ENCODE measurements at regions not wholly inside any gene's neighbourhood (a gene's known extent, or its start where the extent isn't known, plus 50 kb on each side); places are given as distances from the start of the nearest gene placed in this dataset.
"Not testable (repeated sequence)": the region's sequence is repeated elsewhere in the genome, so short reads cannot be mapped to it uniquely, and the experiment has no call there.

- TF ChIP-seq Cebpa-rat (IDR thresholded peaks at IDR 0.05) = no peak
- Histone ChIP-seq H4K20me1 (no peaks in the 10 kb centered on the region), H3K9me3 (peaks cover 18% of the 10 kb centered on the region), H3K27ac (no peak overlapping the region), H3K4me2 (no peak overlapping the region), H3K4me1 (no peaks in the 10 kb centered on the region), H3K27me3 (no peaks in the 10 kb centered on the region), H3K36me3 (no peaks in the 10 kb centered on the region), H3K4me3 (no peak overlapping the region), H3K9ac (no peak overlapping the region)
Measured at GRCh38 chr4:64146030-64146429, 263.2 kb downstream of the TECRL start.

GRCh38 chr4:64144994-64145393, 264.3 kb downstream of the TECRL start:
- Histone ChIP-seq H4K20me1 (no peaks in the 10 kb centered on the region), H3K4me3 (no peak overlapping the region), H3K27me3 (no peaks in the 10 kb centered on the region), H3K4me2 (no peak overlapping the region), H3K4me1 (no peaks in the 10 kb centered on the region), H3K27ac (no peak overlapping the region), H3K9me3 (peaks cover 18% of the 10 kb centered on the region), H3K36me3 (no peaks in the 10 kb centered on the region), H3K9ac (no peak overlapping the region)
- TF ChIP-seq Cebpa-rat (IDR thresholded peaks at IDR 0.05) = no peak

DNA sequence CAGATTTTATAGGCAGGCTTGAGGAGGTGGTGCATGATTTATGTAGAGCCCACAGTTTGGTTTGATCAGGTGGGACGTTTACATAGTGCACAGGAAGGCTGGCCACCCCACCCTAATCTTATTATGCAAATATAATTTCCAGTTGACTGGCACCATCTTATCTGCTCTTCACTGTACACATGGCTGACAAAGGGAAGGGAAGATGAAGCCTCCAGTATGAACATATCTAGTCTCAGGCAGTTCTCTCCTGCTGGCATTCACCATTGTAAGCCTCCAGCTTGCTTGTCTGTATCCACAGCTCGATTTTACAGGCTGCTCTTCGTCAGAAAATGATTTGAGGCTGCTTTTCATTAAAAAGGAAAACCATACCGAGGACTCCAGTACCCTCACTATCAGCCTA, 278.3 kb downstream of the TECRL start:
- H3K9ac ChIP-seq = no peak overlapping the region
- H3K27ac ChIP-seq = no peak overlapping the region
- H4K20me1 ChIP-seq = no peaks in the 10 kb centered on the region
- no peaks in the 10 kb centered on the region for H3K27me3 ChIP-seq
- H3K36me3 ChIP-seq = no peaks in the 10 kb centered on the region
- H3K9me3 ChIP-seq = no peaks in the 10 kb centered on the region
- H3K4me3 ChIP-seq = no peak overlapping the region
- H3K4me2 ChIP-seq = no peak overlapping the region
- H3K4me1 ChIP-seq = no peaks in the 10 kb centered on the region
- no peak for TF ChIP-seq Cebpa-rat (IDR thresholded peaks at IDR 0.05)

DNA sequence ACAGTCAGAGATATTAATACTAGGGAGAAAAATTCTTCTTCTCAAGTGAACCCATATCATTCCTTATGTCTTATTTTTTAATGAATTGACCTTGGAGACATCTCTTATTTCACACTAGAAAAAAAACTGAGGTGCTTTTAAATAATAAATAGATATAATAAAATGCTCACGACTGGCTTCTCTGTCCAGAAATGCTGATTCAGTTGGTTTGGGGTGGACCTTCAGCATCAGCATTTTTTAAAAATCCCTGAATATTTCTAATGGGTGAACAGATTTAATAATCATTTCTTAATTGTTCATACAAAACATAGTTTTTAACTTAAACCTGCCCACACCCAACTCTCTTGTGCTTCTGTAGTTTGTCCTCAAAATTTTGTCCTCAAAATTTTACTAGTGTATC, 283.9 kb downstream of the TECRL start:
- no peaks in the 10 kb centered on the region for H3K36me3 ChIP-seq
- no peaks in the 10 kb centered on the region for H3K4me1 ChIP-seq
- H3K27ac ChIP-seq = no peak overlapping the region
- no peak overlapping the region for H3K9ac ChIP-seq
- H3K9me3 ChIP-seq = peaks cover 6% of the 10 kb centered on the region; the same call in 1 of the 2 replicates
- no peaks in the 10 kb centered on the region for H3K27me3 ChIP-seq
- TF ChIP-seq Cebpa-rat (IDR thresholded peaks at IDR 0.05) = no peak
- H3K4me3 ChIP-seq = no peak overlapping the region
- no peaks in the 10 kb centered on the region for H4K20me1 ChIP-seq
- H3K4me2 ChIP-seq = no peak overlapping the region

- Histone ChIP-seq H3K9me3 (peaks cover 6% of the 10 kb centered on the region; the same call in 1 of the 2 replicates), H3K36me3 (no peaks in the 10 kb centered on the region)
- TF ChIP-seq Cebpa-rat (IDR thresholded peaks at IDR 0.05) = no peak
Measured at GRCh38 chr4:64121803-64122202, 287.4 kb downstream of the TECRL start.

GRCh38 chr4:64105903-64106302, 303.3 kb downstream of the TECRL start:
- Histone ChIP-seq H3K4me2 (no peak overlapping the region), H3K9me3 (no peaks in the 10 kb centered on the region)
- no peak for TF ChIP-seq Cebpa-rat (IDR thresholded peaks at IDR 0.05)

More at GRCh38 chr4:64121803-64122202, 287.4 kb downstream of the TECRL start:
- Histone ChIP-seq H4K20me1 (no peaks in the 10 kb centered on the region), H3K4me2 (no peak overlapping the region), H3K4me1 (peaks cover 6% of the 10 kb centered on the region), H3K27me3 (no peaks in the 10 kb centered on the region), H3K9ac (no peak overlapping the region), H3K4me3 (no peak overlapping the region), H3K27ac (no peak overlapping the region)

DNA sequence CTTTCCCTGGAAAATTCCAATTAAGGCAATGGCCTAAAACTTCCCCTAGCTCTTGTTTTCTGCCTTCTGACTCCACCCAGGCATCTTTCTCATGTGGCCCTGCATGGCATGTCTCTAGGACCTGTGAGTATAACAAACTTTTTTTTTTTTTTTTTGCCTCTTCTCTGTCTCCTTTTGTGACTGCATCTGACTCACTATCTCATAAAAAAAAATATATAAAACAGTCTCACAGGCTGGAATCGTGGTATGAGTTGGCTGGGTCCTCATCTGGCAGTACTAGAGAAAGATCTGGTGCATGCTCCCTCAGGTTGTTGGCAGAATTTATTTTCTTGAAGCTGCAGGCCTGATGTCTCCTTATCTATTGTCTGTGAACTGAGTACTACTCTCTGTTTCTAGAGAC, 313.9 kb downstream of the TECRL start:
- Histone ChIP-seq H3K9me3 (no peaks in the 10 kb centered on the region), H4K20me1 (no peaks in the 10 kb centered on the region), H3K27me3 (no peaks in the 10 kb centered on the region), H3K27ac (no peak overlapping the region), H3K36me3 (no peaks in the 10 kb centered on the region), H3K4me1 (no peaks in the 10 kb centered on the region), H3K4me3 (no peak overlapping the region), H3K4me2 (no peak overlapping the region), H3K9ac (no peak overlapping the region)
- TF ChIP-seq Cebpa-rat (IDR thresholded peaks at IDR 0.05) = no peak

More at GRCh38 chr4:64105903-64106302, 303.3 kb downstream of the TECRL start:
- Histone ChIP-seq H3K4me3 (no peak overlapping the region), H4K20me1 (no peaks in the 10 kb centered on the region), H3K4me1 (no peaks in the 10 kb centered on the region), H3K27ac (no peak overlapping the region), H3K36me3 (no peaks in the 10 kb centered on the region), H3K9ac (no peak overlapping the region), H3K27me3 (no peaks in the 10 kb centered on the region)

GRCh38 chr4:64079316-64079715, 329.9 kb downstream of the TECRL start:
- no peak overlapping the region for H3K4me2 ChIP-seq
- no peak for TF ChIP-seq Cebpa-rat (IDR thresholded peaks at IDR 0.05)
- H3K27ac ChIP-seq = no peak overlapping the region

DNA sequence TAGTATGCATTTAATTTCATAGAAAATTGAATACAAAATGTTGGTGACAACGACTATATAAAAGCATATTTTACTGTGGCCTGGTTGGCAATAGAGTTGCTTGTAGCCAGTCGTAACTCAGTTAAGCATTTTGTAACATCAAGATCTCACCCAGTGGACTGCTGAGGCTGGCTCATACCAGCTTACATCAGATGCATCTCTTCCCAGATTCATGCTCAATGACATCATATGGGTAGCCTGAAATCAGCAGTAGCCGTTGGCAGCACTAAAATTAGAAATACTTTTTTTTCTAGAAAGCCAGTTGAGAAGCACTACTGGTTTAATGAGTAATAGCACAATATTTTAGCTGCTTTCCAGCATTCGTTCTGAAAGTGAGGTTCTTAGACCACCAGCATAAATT, 341.2 kb downstream of the TECRL start:
- no peak for TF ChIP-seq Cebpa-rat (IDR thresholded peaks at IDR 0.05)
- no peaks in the 10 kb centered on the region for H3K9me3 ChIP-seq

More at GRCh38 chr4:64079316-64079715, 329.9 kb downstream of the TECRL start:
- Histone ChIP-seq H3K9me3 (no peaks in the 10 kb centered on the region), H3K36me3 (no peaks in the 10 kb centered on the region), H3K27me3 (no peaks in the 10 kb centered on the region), H3K4me1 (no peaks in the 10 kb centered on the region), H4K20me1 (no peaks in the 10 kb centered on the region), H3K9ac (no peak overlapping the region), H3K4me3 (no peak overlapping the region)

GRCh38 chr4:64062991-64063390, 346.3 kb downstream of the TECRL start:
- no peak for TF ChIP-seq Cebpa-rat (IDR thresholded peaks at IDR 0.05)
- Histone ChIP-seq H4K20me1 (no peaks in the 10 kb centered on the region), H3K4me3 (no peak overlapping the region), H3K9ac (no peak overlapping the region), H3K27me3 (no peaks in the 10 kb centered on the region), H3K4me2 (no peak overlapping the region), H3K27ac (no peak overlapping the region), H3K4me1 (no peaks in the 10 kb centered on the region), H3K36me3 (no peaks in the 10 kb centered on the region), H3K9me3 (no peaks in the 10 kb centered on the region)

More for the DNA sequence above, 341.2 kb downstream of the TECRL start:
- Histone ChIP-seq H4K20me1 (no peaks in the 10 kb centered on the region), H3K4me1 (no peaks in the 10 kb centered on the region), H3K27me3 (no peaks in the 10 kb centered on the region), H3K27ac (no peak overlapping the region), H3K4me2 (no peak overlapping the region), H3K9ac (no peak overlapping the region), H3K4me3 (no peak overlapping the region), H3K36me3 (no peaks in the 10 kb centered on the region)

GRCh38 chr4:64037033-64037432, 372.2 kb downstream of the TECRL start:
- not testable (repeated sequence) for H3K4me2 ChIP-seq, H3K27me3 ChIP-seq, H3K9me3 ChIP-seq, H3K27ac ChIP-seq, H3K36me3 ChIP-seq, H3K9ac ChIP-seq, H3K4me1 ChIP-seq, H3K4me3 ChIP-seq, H4K20me1 ChIP-seq
